ENCODE measurements at regions not wholly inside any gene's neighbourhood (a gene's known extent, or its start where the extent isn't known, plus 50 kb on each side); places are given as distances from the start of the nearest gene placed in this dataset.
"Not testable (repeated sequence)": the region's sequence is repeated elsewhere in the genome, so short reads cannot be mapped to it uniquely, and the experiment has no call there.

GRCh38 chr20:30922129-30922528 lies 335.3 kb upstream of the DEFB115 start:
- Histone ChIP-seq H3K4me1 (no peaks in the 10 kb centered on the region), H3K9me3 (peaks cover 0 to 57% (median 4%) of the 10 kb centered on the region in 4 donors), H3K36me3 (no peaks in the 10 kb centered on the region), H3K27me3 (no peaks in the 10 kb centered on the region), H3K27ac (no peak overlapping the region), H3K4me3 (no peak overlapping the region)
- 57 to 79% methylated on average over 34 to 55 of the region's 55 CpGs for WGBS, 2 donors
- DNase-seq (ENCODE audit: low spot score in 2 of 2) = no peak
- TF ChIP-seq EP300 (IDR thresholded peaks at IDR 0.05) (no peak), CTCF (IDR thresholded peaks at IDR 0.05) (no peak), POLR2A (IDR thresholded peaks at IDR 0.05) (no peak)

- DNase-seq (ENCODE audit: low spot score in 2 of 2) = no peak
- Histone ChIP-seq H3K27me3 (no peaks in the 10 kb centered on the region), H3K9me3 (peaks cover 0 to 32% (median 0%) of the 10 kb centered on the region in 4 donors), H3K27ac (no peak overlapping the region), H3K4me1 (no peaks in the 10 kb centered on the region), H3K4me3 (no peak overlapping the region), H3K36me3 (no peaks in the 10 kb centered on the region)
- WGBS, 2 donors = 64% methylated on average over 5 of the region's 5 CpGs
- TF ChIP-seq EP300 (IDR thresholded peaks at IDR 0.05) (no peak), POLR2A (IDR thresholded peaks at IDR 0.05) (no peak), CTCF (IDR thresholded peaks at IDR 0.05) (no peak)
These were observed 319.7 kb upstream of the DEFB115 start for GRCh38 chr20:30937790-30938189.

DNA sequence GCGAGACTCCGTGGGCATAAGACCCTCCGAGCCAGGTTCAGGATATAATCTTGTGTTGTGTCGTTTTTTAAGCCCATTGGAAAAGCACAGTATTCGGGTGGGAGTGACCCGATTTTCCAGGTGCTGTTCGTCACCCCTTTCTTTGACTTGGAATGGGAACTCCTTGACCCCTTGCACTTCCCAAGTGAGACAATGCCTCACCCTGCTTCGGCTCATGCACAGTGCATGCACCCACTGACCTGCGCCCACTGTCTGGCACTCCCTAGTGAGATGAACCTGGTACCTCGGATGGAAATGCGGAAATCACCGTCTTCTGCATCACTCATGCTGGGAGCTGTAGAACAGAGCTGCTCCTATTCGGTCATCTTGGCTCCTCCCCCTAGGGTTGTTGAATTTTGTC lies 307.7 kb upstream of the DEFB115 start:
- no peak for DNase-seq (ENCODE audit: low spot score in 2 of 2)
- H3K4me3 ChIP-seq = no peak overlapping the region
- no peak for TF ChIP-seq EP300 (IDR thresholded peaks at IDR 0.05)
- no peak for TF ChIP-seq CTCF (IDR thresholded peaks at IDR 0.05)
- TF ChIP-seq POLR2A (IDR thresholded peaks at IDR 0.05) = no peak
- WGBS, 2 donors = 83 to 88% methylated on average over 13 of the region's 13 CpGs
- peaks cover 0 to 14% (median 0%) of the 10 kb centered on the region in 4 donors for H3K9me3 ChIP-seq
- H3K36me3 ChIP-seq = no peaks in the 10 kb centered on the region
- H3K27ac ChIP-seq = no peak overlapping the region
- no peaks in the 10 kb centered on the region for H3K27me3 ChIP-seq
- H3K4me1 ChIP-seq = no peaks in the 10 kb centered on the region

DNA sequence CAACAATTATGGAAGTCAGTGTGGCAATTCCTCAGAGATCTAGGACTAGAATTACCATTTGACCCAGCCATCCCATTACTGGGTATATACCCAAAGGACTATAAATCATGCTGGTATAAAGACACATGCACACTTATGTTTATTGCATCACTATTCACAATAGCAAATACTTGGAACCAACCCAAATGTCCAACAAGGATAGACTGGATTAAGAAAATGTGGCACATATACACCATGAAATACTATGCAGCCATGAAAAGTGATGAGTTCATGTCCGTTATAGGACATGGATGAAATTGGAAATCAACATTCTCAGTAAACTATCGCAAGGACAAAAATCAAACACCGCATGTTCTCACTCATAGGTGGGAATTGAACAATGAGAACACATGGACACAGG lies 306.4 kb upstream of the DEFB115 start:
- H3K9me3 ChIP-seq = peaks cover 0 to 14% (median 0%) of the 10 kb centered on the region in 4 donors
- not testable (repeated sequence) for H3K4me3 ChIP-seq; H3K27ac ChIP-seq; H3K4me1 ChIP-seq; H3K36me3 ChIP-seq; DNase-seq (ENCODE audit: low spot score in 2 of 2); H3K27me3 ChIP-seq
- WGBS, 2 donors = 76 to 86% methylated on average over 3 of the region's 3 CpGs

GRCh38 chr20:30956649-30957048 lies 300.8 kb upstream of the DEFB115 start:
- not testable (repeated sequence) for H3K36me3 ChIP-seq; H3K4me3 ChIP-seq; H3K4me1 ChIP-seq; H3K9me3 ChIP-seq; H3K27ac ChIP-seq; H3K27me3 ChIP-seq; DNase-seq (ENCODE audit: low spot score in 2 of 2)
- 54 to 56% methylated on average over 3 of the region's 3 CpGs for WGBS, 2 donors

DNA sequence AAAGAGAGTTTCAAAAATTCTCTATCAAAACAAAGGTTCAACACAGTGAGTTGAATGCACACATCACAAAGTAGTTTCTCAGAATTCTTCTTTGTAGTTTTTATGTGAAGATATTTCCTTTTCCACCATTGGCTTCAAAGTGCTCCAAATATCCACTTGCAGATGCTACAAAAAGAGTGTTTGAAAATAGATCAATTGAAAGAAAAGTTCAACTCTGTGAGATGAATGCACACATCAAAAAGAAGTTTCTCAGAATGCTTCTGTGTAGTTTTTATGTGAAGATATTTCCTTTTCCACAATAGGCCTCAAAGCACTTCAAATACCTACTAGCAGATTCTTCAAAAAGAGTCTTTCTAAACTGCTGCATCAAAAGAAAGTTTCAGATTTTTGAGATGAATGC lies 298.3 kb upstream of the DEFB115 start:
- not testable (repeated sequence) for H3K9me3 ChIP-seq; H3K27me3 ChIP-seq; H3K4me3 ChIP-seq; H3K27ac ChIP-seq; H3K36me3 ChIP-seq; DNase-seq (ENCODE audit: low spot score in 2 of 2); H3K4me1 ChIP-seq

DNA sequence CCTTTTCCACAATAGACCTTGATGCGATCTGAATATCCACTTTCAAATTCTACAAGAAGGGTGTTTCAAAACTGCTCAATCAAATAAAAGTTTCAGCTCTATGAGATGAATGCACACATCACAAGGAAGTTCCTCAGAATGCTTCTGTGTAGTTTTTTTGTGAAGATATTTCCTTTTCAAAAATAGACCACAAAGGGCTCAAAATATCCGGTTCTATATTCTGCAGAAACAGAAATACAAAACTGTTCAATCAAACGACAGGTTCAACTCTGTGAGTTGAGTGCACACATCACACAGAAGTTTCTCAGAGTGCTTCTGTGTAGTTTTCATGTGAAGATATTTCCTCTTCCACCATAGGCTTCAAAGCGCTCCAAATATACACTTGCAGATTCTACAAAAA lies 293.9 kb upstream of the DEFB115 start:
- Histone ChIP-seq H3K9me3 (peaks cover 0 to 9% (median 0%) of the 10 kb centered on the region in 4 donors), H3K27ac (no peak overlapping the region), H3K36me3 (no peaks in the 10 kb centered on the region), H3K4me1 (no peaks in the 10 kb centered on the region), H3K27me3 (no peaks in the 10 kb centered on the region), H3K4me3 (no peak overlapping the region)
- TF ChIP-seq EP300 (IDR thresholded peaks at IDR 0.05) (no peak), CTCF (IDR thresholded peaks at IDR 0.05) (no peak), POLR2A (IDR thresholded peaks at IDR 0.05) (no peak)
- WGBS, 2 donors = 75 to 77% methylated on average over 4 of the region's 4 CpGs
- DNase-seq (ENCODE audit: low spot score in 2 of 2) = no peak

DNA sequence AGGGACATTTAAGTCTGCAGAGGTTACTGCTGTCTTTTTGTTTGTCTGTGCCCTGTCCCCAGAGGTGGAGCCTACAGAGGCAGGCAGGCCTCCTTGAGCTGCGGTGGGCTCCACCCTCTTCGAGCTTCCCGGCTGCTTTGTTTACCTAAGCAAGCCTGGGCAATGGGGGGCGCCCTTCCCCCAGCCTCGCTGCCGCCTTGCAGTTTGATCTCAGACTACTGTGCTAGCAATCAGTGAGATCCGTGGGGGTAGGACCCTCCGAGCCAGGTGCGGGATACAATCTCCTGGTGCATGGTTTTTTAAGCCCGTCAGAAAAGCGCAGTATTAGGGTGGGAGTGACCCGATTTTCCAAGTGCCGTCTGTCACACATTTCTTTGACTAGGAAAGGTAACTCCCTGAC lies 281.6 kb upstream of the DEFB115 start:
- DNase-seq (ENCODE audit: low spot score in 2 of 2); H3K27me3 ChIP-seq; H3K27ac ChIP-seq; H3K4me1 ChIP-seq; H3K36me3 ChIP-seq; H3K4me3 ChIP-seq: not testable (repeated sequence)
- peaks cover 0 to 12% (median 0%) of the 10 kb centered on the region in 4 donors for H3K9me3 ChIP-seq
- 79 to 98% methylated on average over 6 to 7 of the region's 13 CpGs for WGBS, 2 donors

All from tibial nerve (tissue), 4 donors.